Muscle of arm (tissue), 1 donor: ENCODE measurements at regions not wholly inside any gene's neighbourhood (a gene's known extent, or its start where the extent isn't known, plus 50 kb on each side); places are given as distances from the start of the nearest gene placed in this dataset.
"Not testable (repeated sequence)": the region's sequence is repeated elsewhere in the genome, so short reads cannot be mapped to it uniquely, and the experiment has no call there.

Source experiments
- DNase-seq: peaks from one replicate; pipeline ENCODE4 v3.0.0-alpha.2; 2013

GRCh38 chrX:150212672-150213480 is 150.2 kb upstream of the MAMLD1 start:
- peak; percentile 30 for DNase-seq

- no peak for DNase-seq
Observed at GRCh38 chrX:150213481-150214030, 149.6 kb upstream of the MAMLD1 start.

- DNase-seq = not testable (repeated sequence)
Observed at GRCh38 chrX:150216000-150216399, 147.1 kb upstream of the MAMLD1 start.

- no peak for DNase-seq
Observed at GRCh38 chrX:150216716-150217115, 146.4 kb upstream of the MAMLD1 start.

GRCh38 chrX:150217609-150218008 is 145.5 kb upstream of the MAMLD1 start:
- no peak for DNase-seq

- no peak for DNase-seq
Observed at GRCh38 chrX:150219374-150220185, 143.5 kb upstream of the MAMLD1 start.

- no peak for DNase-seq
Observed at GRCh38 chrX:150223176-150224015, 139.7 kb upstream of the MAMLD1 start.

- no peak for DNase-seq
Observed at GRCh38 chrX:150224676-150225075, 138.4 kb upstream of the MAMLD1 start.

GRCh38 chrX:150225266-150225665 is 137.9 kb upstream of the MAMLD1 start:
- no peak for DNase-seq

GRCh38 chrX:150225756-150226155 is 137.4 kb upstream of the MAMLD1 start:
- no peak for DNase-seq

- no peak for DNase-seq
Observed at GRCh38 chrX:150226223-150226965, 136.7 kb upstream of the MAMLD1 start.

- no peak for DNase-seq
Observed at GRCh38 chrX:150227321-150227860, 135.7 kb upstream of the MAMLD1 start.

- no peak for DNase-seq
Observed at GRCh38 chrX:150227873-150228410, 135.2 kb upstream of the MAMLD1 start.

GRCh38 chrX:150228431-150228830 is 134.7 kb upstream of the MAMLD1 start:
- DNase-seq = no peak

GRCh38 chrX:150229030-150229429 is 134.1 kb upstream of the MAMLD1 start:
- DNase-seq = no peak

- DNase-seq = no peak
Observed at GRCh38 chrX:150229481-150229880, 133.6 kb upstream of the MAMLD1 start.

GRCh38 chrX:150230952-150231351 is 132.2 kb upstream of the MAMLD1 start:
- not testable (repeated sequence) for DNase-seq

- DNase-seq = not testable (repeated sequence)
Observed at GRCh38 chrX:150231368-150231767, 131.7 kb upstream of the MAMLD1 start.

- not testable (repeated sequence) for DNase-seq
Observed at GRCh38 chrX:150232222-150232621, 130.9 kb upstream of the MAMLD1 start.

- no peak for DNase-seq
Observed at GRCh38 chrX:150234126-150234525, 129.0 kb upstream of the MAMLD1 start.
